ENCODE measurements at regions not wholly inside any gene's neighbourhood (a gene's known extent, or its start where the extent isn't known, plus 50 kb on each side); places are given as distances from the start of the nearest gene placed in this dataset.

DNA sequence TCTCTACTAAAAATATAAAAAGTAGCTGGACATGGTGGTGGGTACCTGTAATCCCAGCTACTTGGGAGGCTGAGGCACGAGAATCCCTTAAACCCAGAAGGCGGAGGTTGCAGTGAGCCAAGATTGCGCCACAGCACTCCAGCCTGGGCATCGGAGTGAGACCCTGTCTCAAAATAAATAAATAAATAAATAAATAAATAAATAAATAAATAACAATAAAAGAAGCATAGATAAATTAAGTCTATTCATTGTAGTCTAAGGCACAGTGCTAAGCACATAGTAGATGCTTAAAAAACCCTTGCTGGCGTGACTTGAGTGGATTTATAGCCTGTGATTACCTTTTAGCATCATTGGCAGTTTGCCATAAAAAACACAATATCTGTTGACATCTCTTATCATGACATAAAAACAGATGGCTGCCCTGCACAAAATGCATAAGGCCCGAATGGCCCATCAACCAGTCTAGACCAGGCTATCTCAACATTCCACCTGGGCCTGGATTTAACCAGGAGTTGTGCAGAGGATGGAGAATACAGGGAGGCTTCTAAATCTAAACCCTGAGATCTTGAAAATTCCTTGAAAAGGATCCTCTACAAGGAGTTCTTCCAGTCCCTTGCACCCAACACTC lies 94.9 kb downstream of the PRLHR start:
- Histone ChIP-seq H3K79me2 (ENCODE audit: insufficient read depth, low read length) (no peaks in the 10 kb centered on the region), H3K27ac (ENCODE audit: low read depth, low read length, poor library complexity, severe bottlenecking) (no peak overlapping the region), H3K4me2 (ENCODE audit: low read length) (no peak overlapping the region), H3K9me3 (ENCODE audit: low read length) (no peaks in the 10 kb centered on the region), H3K9ac (ENCODE audit: low read length) (no peak overlapping the region), H3K9me2 (ENCODE audit: low read depth, low read length) (no peaks in the 10 kb centered on the region), H3F3A (ENCODE audit: insufficient read depth, low read length) (no peaks in the 10 kb centered on the region), H3K36me3 (ENCODE audit: insufficient read depth, low read length) (no peaks in the 10 kb centered on the region), H2AFZ (ENCODE audit: low read length) (no peak overlapping the region), H3K4me3 (ENCODE audit: low read depth, low read length, poor library complexity, severe bottlenecking) (no peak overlapping the region), H3K4me1 (ENCODE audit: insufficient read depth, low read length, severe bottlenecking) (no peaks in the 10 kb centered on the region), H3K27me3 (ENCODE audit: insufficient read depth, low read length) (no peaks in the 10 kb centered on the region), H4K20me1 (ENCODE audit: insufficient read depth, low read length) (no peaks in the 10 kb centered on the region)
- TF ChIP-seq EZH2 (IDR thresholded peaks at IDR 0.05; ENCODE audit: borderline replicate concordance, low read length) = no peak
- TF ChIP-seq, protein P1, sequence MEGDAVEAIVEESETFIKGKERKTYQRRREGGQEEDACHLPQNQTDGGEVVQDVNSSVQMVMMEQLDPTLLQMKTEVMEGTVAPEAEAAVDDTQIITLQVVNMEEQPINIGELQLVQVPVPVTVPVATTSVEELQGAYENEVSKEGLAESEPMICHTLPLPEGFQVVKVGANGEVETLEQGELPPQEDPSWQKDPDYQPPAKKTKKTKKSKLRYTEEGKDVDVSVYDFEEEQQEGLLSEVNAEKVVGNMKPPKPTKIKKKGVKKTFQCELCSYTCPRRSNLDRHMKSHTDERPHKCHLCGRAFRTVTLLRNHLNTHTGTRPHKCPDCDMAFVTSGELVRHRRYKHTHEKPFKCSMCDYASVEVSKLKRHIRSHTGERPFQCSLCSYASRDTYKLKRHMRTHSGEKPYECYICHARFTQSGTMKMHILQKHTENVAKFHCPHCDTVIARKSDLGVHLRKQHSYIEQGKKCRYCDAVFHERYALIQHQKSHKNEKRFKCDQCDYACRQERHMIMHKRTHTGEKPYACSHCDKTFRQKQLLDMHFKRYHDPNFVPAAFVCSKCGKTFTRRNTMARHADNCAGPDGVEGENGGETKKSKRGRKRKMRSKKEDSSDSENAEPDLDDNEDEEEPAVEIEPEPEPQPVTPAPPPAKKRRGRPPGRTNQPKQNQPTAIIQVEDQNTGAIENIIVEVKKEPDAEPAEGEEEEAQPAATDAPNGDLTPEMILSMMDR (IDR thresholded peaks at IDR 0.05; ENCODE audit: low read length) = no peak

DNA sequence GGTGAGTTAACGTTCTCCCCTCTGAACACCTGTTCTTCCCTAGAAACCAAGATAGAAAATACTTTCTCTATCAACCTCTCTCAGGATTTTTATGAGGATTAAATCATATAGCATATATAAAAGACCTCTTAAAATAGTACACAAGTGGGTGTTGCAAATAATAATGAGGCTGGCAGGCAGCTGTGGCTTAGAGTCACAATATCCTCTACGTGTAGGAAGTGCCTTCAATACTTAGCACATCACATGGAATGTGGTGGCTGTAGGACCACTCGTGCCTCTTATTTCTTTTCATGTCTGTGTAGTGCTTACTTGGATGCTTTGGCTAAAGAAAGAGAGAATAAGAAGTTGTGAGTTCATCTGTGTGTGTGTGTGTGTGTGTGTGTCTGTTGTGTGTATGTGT lies 96.3 kb downstream of the PRLHR start:
- no peak overlapping the region for H3K4me2 ChIP-seq (ENCODE audit: low read length)
- TF ChIP-seq, protein P1 (IDR thresholded peaks at IDR 0.05; ENCODE audit: low read length) = no peak
- TF ChIP-seq EZH2 (IDR thresholded peaks at IDR 0.05; ENCODE audit: borderline replicate concordance, low read length) = no peak
- no peaks in the 10 kb centered on the region for H3K27me3 ChIP-seq (ENCODE audit: insufficient read depth, low read length)

DNA sequence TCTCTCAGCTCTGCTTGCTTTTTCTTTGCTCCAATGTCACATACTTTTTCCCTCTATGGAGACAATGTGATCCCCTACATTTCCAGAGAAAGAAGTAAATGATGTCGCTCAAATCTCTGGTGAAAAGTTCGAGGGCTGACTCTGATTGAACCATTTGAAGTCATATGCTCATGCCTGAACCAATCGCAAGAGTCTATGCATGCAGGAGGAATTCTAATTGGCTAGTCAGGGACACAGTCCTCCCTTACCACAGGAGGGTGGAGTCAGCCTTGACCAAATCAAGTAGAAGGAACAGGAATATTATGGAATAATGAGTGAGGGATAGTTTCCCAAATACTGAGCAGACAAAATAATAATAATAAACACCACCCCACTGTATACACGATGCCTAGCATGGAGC lies 96.8 kb downstream of the PRLHR start:
- H3K79me2 ChIP-seq (ENCODE audit: insufficient read depth, low read length) = no peaks in the 10 kb centered on the region
- no peaks in the 10 kb centered on the region for H4K20me1 ChIP-seq (ENCODE audit: insufficient read depth, low read length)
- no peak overlapping the region for H3K4me3 ChIP-seq (ENCODE audit: low read depth, low read length, poor library complexity, severe bottlenecking)
- no peaks in the 10 kb centered on the region for H3F3A ChIP-seq (ENCODE audit: insufficient read depth, low read length)
- no peak overlapping the region for H2AFZ ChIP-seq (ENCODE audit: low read length)
- no peak for TF ChIP-seq EZH2 (IDR thresholded peaks at IDR 0.05; ENCODE audit: borderline replicate concordance, low read length)
- TF ChIP-seq, protein P1 (IDR thresholded peaks at IDR 0.05; ENCODE audit: low read length) = no peak
- H3K36me3 ChIP-seq (ENCODE audit: insufficient read depth, low read length) = no peaks in the 10 kb centered on the region
- H3K4me1 ChIP-seq (ENCODE audit: insufficient read depth, low read length, severe bottlenecking) = no peaks in the 10 kb centered on the region
- H3K9me2 ChIP-seq (ENCODE audit: low read depth, low read length) = no peaks in the 10 kb centered on the region
- no peaks in the 10 kb centered on the region for H3K27me3 ChIP-seq (ENCODE audit: insufficient read depth, low read length)
- no peak overlapping the region for H3K9ac ChIP-seq (ENCODE audit: low read length)
- no peak overlapping the region for H3K27ac ChIP-seq (ENCODE audit: low read depth, low read length, poor library complexity, severe bottlenecking)
- H3K4me2 ChIP-seq (ENCODE audit: low read length) = no peak overlapping the region
- no peaks in the 10 kb centered on the region for H3K9me3 ChIP-seq (ENCODE audit: low read length)

More for the DNA sequence above, 96.3 kb downstream of the PRLHR start:
- Histone ChIP-seq H3K36me3 (ENCODE audit: insufficient read depth, low read length) (no peaks in the 10 kb centered on the region), H4K20me1 (ENCODE audit: insufficient read depth, low read length) (no peaks in the 10 kb centered on the region), H3K27ac (ENCODE audit: low read depth, low read length, poor library complexity, severe bottlenecking) (no peak overlapping the region), H3K4me1 (ENCODE audit: insufficient read depth, low read length, severe bottlenecking) (no peaks in the 10 kb centered on the region), H3K79me2 (ENCODE audit: insufficient read depth, low read length) (no peaks in the 10 kb centered on the region), H3F3A (ENCODE audit: insufficient read depth, low read length) (no peaks in the 10 kb centered on the region), H3K9ac (ENCODE audit: low read length) (no peak overlapping the region), H3K4me3 (ENCODE audit: low read depth, low read length, poor library complexity, severe bottlenecking) (no peak overlapping the region), H3K9me3 (ENCODE audit: low read length) (no peaks in the 10 kb centered on the region), H2AFZ (ENCODE audit: low read length) (no peak overlapping the region), H3K9me2 (ENCODE audit: low read depth, low read length) (no peaks in the 10 kb centered on the region)
